GM12872 (cell line): ENCODE measurements at regions not wholly inside any gene's neighbourhood (a gene's known extent, or its start where the extent isn't known, plus 50 kb on each side); places are given as distances from the start of the nearest gene placed in this dataset.

Experiments used
- TF ChIP-seq, protein P1 (sequence below): IDR thresholded peaks from 3 replicates; pipeline ENCODE4 v1.5.1; 2011; ENCODE audit warnings: low read depth, mild to moderate bottlenecking, low read length, moderate library complexity; ENCODE audit not compliant: insufficient read depth

DNA sequence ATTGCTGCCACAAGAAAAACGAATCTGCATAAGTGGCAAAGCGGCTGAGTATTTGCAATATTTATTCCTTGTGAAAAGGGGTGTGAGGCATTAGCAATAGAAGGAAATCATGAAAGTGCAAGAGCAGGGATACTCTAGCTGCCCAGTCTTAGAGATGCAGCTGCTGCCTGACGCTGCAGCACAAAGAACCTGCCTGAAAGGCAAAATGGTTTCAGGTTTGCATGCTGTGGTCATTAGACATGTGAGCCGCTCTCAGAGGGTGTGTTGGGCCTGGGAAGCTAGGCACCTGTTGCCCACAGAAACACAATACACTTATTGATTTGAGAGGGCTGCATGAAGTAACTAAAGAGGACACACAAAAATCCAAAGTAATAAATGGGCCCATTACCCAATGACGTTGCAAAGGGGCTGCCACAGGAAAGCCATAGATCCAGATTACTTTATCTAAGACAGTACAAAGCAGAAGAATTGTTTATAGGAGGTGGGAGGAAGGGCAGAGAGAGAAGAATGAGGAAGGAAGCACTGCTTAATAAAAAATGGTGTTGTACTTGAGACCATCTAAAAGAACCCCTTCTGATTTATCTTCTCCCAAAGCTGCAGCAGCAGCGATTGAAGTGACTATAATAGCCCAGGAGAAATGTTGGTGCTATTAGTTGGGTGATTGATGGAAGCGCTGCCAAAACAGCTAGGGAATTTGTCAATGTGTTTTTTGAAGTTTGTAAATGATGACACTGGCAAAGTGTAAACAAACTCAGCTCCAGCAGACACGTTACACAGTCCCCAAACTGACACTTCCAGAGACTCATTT lies 492.4 kb upstream of the ACVR2A start:
- TF ChIP-seq, protein P1, sequence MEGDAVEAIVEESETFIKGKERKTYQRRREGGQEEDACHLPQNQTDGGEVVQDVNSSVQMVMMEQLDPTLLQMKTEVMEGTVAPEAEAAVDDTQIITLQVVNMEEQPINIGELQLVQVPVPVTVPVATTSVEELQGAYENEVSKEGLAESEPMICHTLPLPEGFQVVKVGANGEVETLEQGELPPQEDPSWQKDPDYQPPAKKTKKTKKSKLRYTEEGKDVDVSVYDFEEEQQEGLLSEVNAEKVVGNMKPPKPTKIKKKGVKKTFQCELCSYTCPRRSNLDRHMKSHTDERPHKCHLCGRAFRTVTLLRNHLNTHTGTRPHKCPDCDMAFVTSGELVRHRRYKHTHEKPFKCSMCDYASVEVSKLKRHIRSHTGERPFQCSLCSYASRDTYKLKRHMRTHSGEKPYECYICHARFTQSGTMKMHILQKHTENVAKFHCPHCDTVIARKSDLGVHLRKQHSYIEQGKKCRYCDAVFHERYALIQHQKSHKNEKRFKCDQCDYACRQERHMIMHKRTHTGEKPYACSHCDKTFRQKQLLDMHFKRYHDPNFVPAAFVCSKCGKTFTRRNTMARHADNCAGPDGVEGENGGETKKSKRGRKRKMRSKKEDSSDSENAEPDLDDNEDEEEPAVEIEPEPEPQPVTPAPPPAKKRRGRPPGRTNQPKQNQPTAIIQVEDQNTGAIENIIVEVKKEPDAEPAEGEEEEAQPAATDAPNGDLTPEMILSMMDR, result no peak

DNA sequence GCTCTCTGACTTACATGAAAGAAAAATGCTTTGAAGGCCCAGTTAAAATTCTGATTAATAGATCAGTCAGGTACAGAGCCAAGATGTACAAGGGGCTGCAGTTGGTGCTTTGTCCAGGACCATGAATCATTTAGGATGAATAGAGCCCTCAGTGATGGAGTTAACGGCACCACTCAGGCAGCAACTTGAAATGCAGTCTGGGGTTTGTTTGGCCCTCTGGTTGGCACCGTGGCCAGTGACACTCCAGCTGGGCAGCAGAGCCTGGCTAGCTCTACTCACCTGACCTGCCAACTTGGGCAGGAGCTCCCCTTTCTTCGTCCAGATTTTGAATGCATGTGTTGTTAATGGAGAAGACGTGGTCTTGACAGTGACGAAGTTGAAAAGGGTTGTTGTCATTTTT lies 493.0 kb upstream of the ACVR2A start:
- TF ChIP-seq, protein P1, result no peak

DNA sequence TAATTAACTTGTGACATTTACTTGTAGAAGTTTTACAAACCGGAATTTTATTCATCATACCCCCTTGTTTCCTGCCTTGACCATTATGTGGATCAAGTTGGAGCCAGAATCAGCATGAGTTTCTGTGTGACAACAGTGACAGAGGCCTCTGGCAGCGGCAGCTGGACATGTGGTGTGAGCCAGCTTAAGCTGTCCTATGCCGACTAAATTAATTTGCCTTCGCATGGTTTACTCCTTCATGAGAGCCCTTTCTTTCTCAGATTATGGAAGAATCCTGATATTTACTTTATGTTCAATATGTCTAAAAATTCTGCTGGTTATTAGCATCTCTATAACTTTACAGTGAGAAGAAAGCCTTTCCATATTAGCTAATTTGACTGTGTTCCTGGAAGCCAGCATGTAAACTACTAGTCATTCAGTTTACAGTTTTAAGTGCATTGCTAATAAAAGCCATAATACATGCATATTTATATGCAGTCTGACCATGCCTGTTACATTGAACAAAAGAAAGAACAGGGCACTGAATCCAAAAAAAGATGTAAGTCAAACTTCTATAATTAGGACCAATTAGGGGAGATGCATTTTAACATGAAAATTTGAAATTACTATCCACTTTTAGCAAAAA lies 495.8 kb upstream of the ACVR2A start:
- TF ChIP-seq, protein P1, result no peak

DNA sequence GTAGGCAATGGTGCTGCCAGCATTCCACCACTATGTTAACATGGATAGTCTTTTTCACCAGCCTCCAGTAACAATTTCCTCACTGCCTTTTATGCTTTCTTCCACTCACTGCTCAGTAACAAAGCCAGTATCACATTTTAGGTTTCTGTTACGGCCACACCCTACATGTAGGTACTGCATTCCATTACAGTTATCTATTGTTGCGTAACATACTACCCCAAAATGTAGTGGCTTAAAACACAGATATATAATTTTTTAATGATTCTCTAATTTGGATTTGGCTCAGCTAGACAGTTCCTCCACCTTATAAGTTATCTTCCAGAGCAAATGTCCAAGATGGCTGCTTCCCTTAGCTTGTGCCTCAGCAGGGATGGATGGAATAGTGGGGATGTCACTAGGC lies 498.7 kb upstream of the ACVR2A start:
- TF ChIP-seq, protein P1, result no peak

DNA sequence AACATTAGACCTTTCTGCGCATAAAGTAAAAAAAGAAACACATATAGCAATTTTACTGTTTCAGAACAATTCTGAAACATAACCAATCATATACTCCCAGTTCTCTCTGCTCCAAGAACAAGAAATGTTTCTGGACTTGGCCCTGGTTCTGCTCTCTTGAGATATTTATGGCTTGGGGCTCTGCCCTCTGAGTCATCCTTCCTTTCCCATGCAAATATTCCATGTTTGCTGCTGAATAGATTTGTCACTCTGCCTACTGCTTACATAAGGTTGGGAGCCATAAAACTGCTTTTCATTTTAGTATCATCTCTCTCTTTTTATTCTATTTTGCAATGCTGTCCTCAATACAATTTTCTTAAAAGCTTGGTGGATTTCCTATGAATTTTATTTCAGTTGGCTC lies 499.6 kb upstream of the ACVR2A start:
- TF ChIP-seq, protein P1, result no peak

DNA sequence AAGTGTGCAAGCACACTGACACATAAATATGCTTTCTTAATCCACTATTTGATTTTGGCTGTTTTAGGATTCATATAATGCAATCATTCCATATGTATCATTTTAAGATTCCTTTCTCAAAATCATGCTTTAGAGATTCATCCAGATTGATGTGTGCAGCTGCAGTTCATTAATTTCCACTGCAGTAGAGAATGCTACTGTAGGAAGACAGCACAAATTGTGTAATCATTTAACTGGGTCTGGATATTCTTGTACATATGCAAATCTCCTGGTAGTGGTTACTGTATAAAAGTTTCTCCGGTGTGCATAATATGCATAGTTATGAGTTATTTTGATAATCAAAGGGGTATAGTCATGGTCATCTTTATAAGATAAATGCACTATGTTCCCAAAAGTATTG lies 502.5 kb upstream of the ACVR2A start:
- TF ChIP-seq, protein P1, result no peak

DNA sequence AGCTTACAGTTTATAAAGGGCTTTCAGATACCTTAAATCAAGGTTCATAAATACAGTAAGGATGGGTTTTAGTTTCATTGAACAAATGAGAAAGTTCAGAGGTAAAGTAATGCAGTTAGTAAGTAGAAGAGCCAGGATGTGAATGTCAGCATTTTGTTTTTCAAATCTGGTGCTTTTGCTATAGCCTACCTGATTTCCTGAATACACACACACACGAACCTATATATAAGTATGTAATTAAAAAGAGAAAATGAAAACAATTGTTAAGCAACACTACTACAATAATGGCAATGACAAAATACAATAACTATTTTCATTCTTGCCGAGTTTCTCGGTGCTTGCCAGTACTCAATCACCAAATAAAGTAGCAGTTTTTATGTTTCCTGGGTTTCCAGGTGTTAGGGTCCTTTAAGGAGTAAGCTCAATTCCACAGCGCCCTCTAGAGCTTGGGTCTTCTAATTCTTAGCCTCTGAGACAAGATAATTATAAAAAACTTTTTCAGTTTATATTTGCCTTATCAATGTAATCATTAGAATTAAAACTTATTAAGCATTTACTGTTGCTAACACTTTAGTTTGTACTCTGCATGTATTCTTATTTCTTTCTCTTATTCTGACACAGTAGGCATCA lies 512.9 kb upstream of the ACVR2A start:
- TF ChIP-seq, protein P1, result peak; percentile 58; the same call in 2 of the 3 replicates
